Neuronal stem cell (in vitro differentiated cells): ENCODE measurements at regions not wholly inside any gene's neighbourhood (a gene's known extent, or its start where the extent isn't known, plus 50 kb on each side); places are given as distances from the start of the nearest gene placed in this dataset.
"Not testable (repeated sequence)": the region's sequence is repeated elsewhere in the genome, so short reads cannot be mapped to it uniquely, and the experiment has no call there.

Experiments used
- DNase-seq: peaks from one replicate; pipeline ENCODE4 v3.0.0-alpha.2; 2013; ENCODE audit warnings: low spot score
- H2AFZ ChIP-seq: one replicate; pipeline ENCODE4 v1.6.1; 2013; ENCODE audit warnings: mild to moderate bottlenecking, low read length, inconsistent platforms
- H2AK5ac ChIP-seq: 2 replicates; pipeline ENCODE4 v1.6.1; 2013; ENCODE audit warnings: low read depth, mild to moderate bottlenecking, inconsistent platforms, low read length, moderate library complexity, mixed read lengths
- H2BK120ac ChIP-seq: 2 replicates; pipeline ENCODE4 v1.6.1; 2013; ENCODE audit warnings: low read depth, mild to moderate bottlenecking, inconsistent platforms, low read length, moderate library complexity, mixed read lengths
- H2BK12ac ChIP-seq: one replicate; pipeline ENCODE4 v1.6.1; 2013; ENCODE audit warnings: low read length, inconsistent platforms
- H2BK15ac ChIP-seq: 2 replicates; pipeline ENCODE4 v1.6.1; 2013; ENCODE audit warnings: mild to moderate bottlenecking, low read length, inconsistent platforms, mixed read lengths
- H2BK5ac ChIP-seq: one replicate; pipeline ENCODE4 v1.6.1; 2013; ENCODE audit warnings: inconsistent platforms, mild to moderate bottlenecking, low read length, moderate library complexity
- H3K14ac ChIP-seq: one replicate; pipeline ENCODE4 v1.6.1; 2013; ENCODE audit warnings: low read length, inconsistent platforms
- H3K18ac ChIP-seq: 2 replicates; pipeline ENCODE4 v1.6.1; 2013; ENCODE audit warnings: low read length, inconsistent platforms
- H3K23ac ChIP-seq: 2 replicates; pipeline ENCODE4 v1.6.1; 2013; ENCODE audit warnings: low read depth, mild to moderate bottlenecking, mixed read lengths, low read length, inconsistent platforms; ENCODE audit not compliant: poor library complexity
- H3K27ac ChIP-seq: replicated peaks from 3 replicates; pipeline ENCODE4 v1.5.1; 2013; ENCODE audit warnings: low read length, inconsistent platforms
- H3K27me3 ChIP-seq, 3 experiments: 2 replicates each; pipeline ENCODE4 v1.6.1; 2013; ENCODE audit warnings: low read length in 3 of 3, mild to moderate bottlenecking in 2 of 3, inconsistent platforms in 1 of 3, low read depth in 1 of 3, mixed read lengths in 1 of 3, moderate library complexity in 1 of 3; ENCODE audit not compliant: control insufficient read depth in 3 of 3, insufficient read depth in 3 of 3
- H3K36me3 ChIP-seq, 2 donors: replicated peaks in 1 of 2; 2 replicates each; pipeline ENCODE4 v1.6.1; 2013; ENCODE audit warnings: low read length in 2 of 2; ENCODE audit not compliant: control insufficient read depth in 2 of 2, insufficient read depth in 2 of 2
- H3K4ac ChIP-seq: 2 replicates; pipeline ENCODE4 v1.6.1; 2013; ENCODE audit warnings: inconsistent platforms, mild to moderate bottlenecking, low read length, moderate library complexity
- H3K4me1 ChIP-seq, 2 donors: 1 replicate in 1 of 2; 2 replicates in 1 of 2; pipeline ENCODE4 v1.6.1; 2013; ENCODE audit warnings: low read length in 2 of 2, low read depth in 1 of 2; ENCODE audit not compliant: control insufficient read depth in 2 of 2, insufficient read depth in 1 of 2
- H3K4me2 ChIP-seq: one replicate; pipeline ENCODE4 v1.6.1; 2013; ENCODE audit warnings: mild to moderate bottlenecking, low read length, inconsistent platforms; ENCODE audit not compliant: insufficient read depth, poor library complexity, severe bottlenecking
- H3K4me3 ChIP-seq, 2 donors: 2 replicates each; pipeline ENCODE4 v1.5.1; 2013; ENCODE audit warnings: low read length in 2 of 2, mild to moderate bottlenecking in 2 of 2, inconsistent platforms in 1 of 2, moderate library complexity in 1 of 2
- H3K79me1 ChIP-seq: one replicate; pipeline ENCODE4 v1.6.1; 2013; ENCODE audit warnings: low read depth, mild to moderate bottlenecking, inconsistent platforms, low read length, moderate library complexity
- H3K9ac ChIP-seq: one replicate; pipeline ENCODE4 v1.6.1; 2013; ENCODE audit warnings: mild to moderate bottlenecking, low read depth, low read length, inconsistent platforms; ENCODE audit not compliant: poor library complexity
- H3K9me3 ChIP-seq, 2 donors: replicated peaks in 1 of 2; 2 replicates each; pipeline versions ENCODE3 to v1.6.1; 2013; ENCODE audit warnings: low read length in 2 of 2, mild to moderate bottlenecking in 2 of 2, inconsistent platforms in 1 of 2, low read depth in 1 of 2, mixed read lengths in 1 of 2, moderate library complexity in 1 of 2; ENCODE audit not compliant: control insufficient read depth in 2 of 2, insufficient read depth in 1 of 2
- H4K8ac ChIP-seq: one replicate; pipeline ENCODE4 v1.6.1; 2013; ENCODE audit warnings: low read depth, mild to moderate bottlenecking, inconsistent platforms, low read length, moderate library complexity
- H4K91ac ChIP-seq: one replicate; pipeline ENCODE4 v1.6.1; 2013; ENCODE audit warnings: low read length, low read depth, mild to moderate bottlenecking, inconsistent platforms; ENCODE audit not compliant: poor library complexity
- WGBS, 2 donors: extraction: QIAGEN DNeasy Blood & Tissue Kit; methylation state at CpG; one replicate each; pipeline ENCODE4 v1.1.7; 2013; ENCODE audit warnings: missing lambda C conversion rate in 2 of 2, mixed read lengths in 1 of 2; ENCODE audit not compliant: insufficient read length in 2 of 2, insufficient replicate concordance in 1 of 2; ENCODE audit errors: extremely low coverage in 2 of 2; 5-methylcytosine and 5-hydroxymethylcytosine counted together

- H4K91ac ChIP-seq = no peak overlapping the region
- no peak overlapping the region for H2BK5ac ChIP-seq
- H3K14ac ChIP-seq = no peak overlapping the region
- H3K4me1 ChIP-seq = no peaks in the 10 kb centered on the region
- no peak overlapping the region for H2BK120ac ChIP-seq
- H4K8ac ChIP-seq = no peak overlapping the region
- H3K4ac ChIP-seq = no peak overlapping the region
- H2BK15ac ChIP-seq = no peak overlapping the region
- no peak overlapping the region for H2AFZ ChIP-seq
- no peaks in the 10 kb centered on the region for H3K36me3 ChIP-seq
- H3K27me3 ChIP-seq = no peaks in the 10 kb centered on the region
- no peak overlapping the region for H2BK12ac ChIP-seq
- H3K4me2 ChIP-seq = no peak overlapping the region
- H3K18ac ChIP-seq = no peak overlapping the region
- no peak overlapping the region for H3K9ac ChIP-seq
- H3K23ac ChIP-seq = no peak overlapping the region
- H3K27ac ChIP-seq = no peak overlapping the region
- DNase-seq = no peak
- no peaks in the 10 kb centered on the region for H3K9me3 ChIP-seq
- no peak overlapping the region for H2AK5ac ChIP-seq
- no CpG with 5 or more reads among the region's 39 CpGs for WGBS, 2 donors
- H3K4me3 ChIP-seq = no peak overlapping the region
- H3K79me1 ChIP-seq = no peaks in the 10 kb centered on the region
Measured at GRCh38 chr2:94622113-94622618, 249.1 kb upstream of the TEKT4 start.

- WGBS, 2 donors = no CpG with 5 or more reads among the region's 1 CpG
- H4K91ac ChIP-seq, H3K4me1 ChIP-seq: not testable (repeated sequence)
Measured at GRCh38 chr2:94628953-94629352, 242.3 kb upstream of the TEKT4 start.

GRCh38 chr2:94641397-94641796, 229.8 kb upstream of the TEKT4 start:
- H3K36me3 ChIP-seq, H3K27ac ChIP-seq, H3K79me1 ChIP-seq, H2BK120ac ChIP-seq, H3K4me1 ChIP-seq, H4K91ac ChIP-seq, H3K14ac ChIP-seq, H2AFZ ChIP-seq, H3K27me3 ChIP-seq, H2BK12ac ChIP-seq, H2BK5ac ChIP-seq, DNase-seq, H2AK5ac ChIP-seq, H3K4me2 ChIP-seq, H3K9ac ChIP-seq, H3K23ac ChIP-seq, H3K4ac ChIP-seq, H4K8ac ChIP-seq, H3K4me3 ChIP-seq, H2BK15ac ChIP-seq, H3K18ac ChIP-seq, H3K9me3 ChIP-seq: not testable (repeated sequence)
- no CpG with 5 or more reads among the region's 2 CpGs for WGBS, 2 donors

More at GRCh38 chr2:94628953-94629352, 242.3 kb upstream of the TEKT4 start:
- H3K14ac ChIP-seq, H3K9me3 ChIP-seq, H3K79me1 ChIP-seq, H3K27ac ChIP-seq, H3K4ac ChIP-seq, H4K8ac ChIP-seq, H3K18ac ChIP-seq, H3K9ac ChIP-seq, DNase-seq, H2AK5ac ChIP-seq, H3K4me2 ChIP-seq, H2BK12ac ChIP-seq, H3K4me3 ChIP-seq, H2BK120ac ChIP-seq, H3K27me3 ChIP-seq, H2AFZ ChIP-seq, H2BK5ac ChIP-seq, H3K36me3 ChIP-seq, H2BK15ac ChIP-seq, H3K23ac ChIP-seq: not testable (repeated sequence)

GRCh38 chr2:94652131-94652530, 219.1 kb upstream of the TEKT4 start:
- H3K27me3 ChIP-seq, H3K23ac ChIP-seq, H2BK12ac ChIP-seq, H3K79me1 ChIP-seq, H3K4me3 ChIP-seq, H3K9ac ChIP-seq, H3K4ac ChIP-seq, H3K4me2 ChIP-seq, H2AK5ac ChIP-seq, H2BK5ac ChIP-seq, H4K91ac ChIP-seq, H3K18ac ChIP-seq, H2BK120ac ChIP-seq, H3K9me3 ChIP-seq, DNase-seq, H2BK15ac ChIP-seq, H4K8ac ChIP-seq, H3K36me3 ChIP-seq, H3K14ac ChIP-seq, H3K27ac ChIP-seq: not testable (repeated sequence)
- Histone ChIP-seq H3K4me1 (peaks cover 0 to 10% of the 10 kb centered on the region in 2 donors), H2AFZ (peak overlapping the region; percentile 82)
- no CpG with 5 or more reads among the region's 5 CpGs for WGBS, 2 donors
